Gastrocnemius medialis (tissue), 4 donors: ENCODE measurements at regions not wholly inside any gene's neighbourhood (a gene's known extent, or its start where the extent isn't known, plus 50 kb on each side); places are given as distances from the start of the nearest gene placed in this dataset.

Experiments
- ATAC-seq, 2 donors: fragments of 150-250 bp; one replicate each; pipeline ENCODE4 v1.9.1; 2016
- DNase-seq, 2 donors: peaks; one replicate each; pipeline ENCODE4 v3.0.0-alpha.2; 2019
- H3K27ac ChIP-seq, 4 donors: fragments of 200-600 bp; sonication (generic); 1 replicate in 1 of 4; 2 replicates in 3 of 4; pipeline ENCODE4 v1.5.1; 2016 to 2018; ENCODE audit warnings: mild to moderate bottlenecking in 2 of 4, moderate library complexity in 1 of 4
- H3K27me3 ChIP-seq, 3 donors: fragments of 200-600 bp; sonication (generic) in 2 of 3; 1 replicate in 1 of 3; 2 replicates in 2 of 3; pipeline versions ENCODE4 v1.5.1 to v1.6.0; 2016 to 2019; ENCODE audit warnings: mild to moderate bottlenecking in 1 of 3, moderate library complexity in 1 of 3
- H3K36me3 ChIP-seq, 2 donors: fragments of 200-600 bp; sonication (generic) in 1 of 2; one replicate each; pipeline ENCODE4 v1.5.1; 2017 to 2018
- H3K4me1 ChIP-seq, 2 donors: fragments of 200-600 bp; sonication (generic) in 1 of 2; one replicate each; pipeline ENCODE4 v1.5.1; 2016 to 2017; ENCODE audit warnings: mild to moderate bottlenecking in 2 of 2
- H3K4me3 ChIP-seq, 4 donors: fragments of 200-600 bp; sonication (generic) in 3 of 4; 1 replicate in 1 of 4; 2 replicates in 3 of 4; pipeline ENCODE4 v1.5.1; 2016 to 2019; ENCODE audit warnings: mild to moderate bottlenecking in 2 of 4
- H3K9me3 ChIP-seq, 3 donors: fragments of 200-600 bp; sonication (generic) in 2 of 3; 1 replicate in 1 of 3; 2 replicates in 2 of 3; pipeline ENCODE4 v1.5.1; 2016 to 2019
- CTCF ChIP-seq, 5 experiments: fragments of 450-650 bp in 3 of 5; fragments of 200-600 bp in 2 of 5; sonication (generic) in 2 of 5; IDR thresholded peaks in 4 of 5; conservative IDR thresholded peaks in 1 of 5; 1 replicate in 4 of 5; 2 replicates in 1 of 5; pipeline ENCODE4 v1.5.1; 2016 to 2019; ENCODE audit warnings: antibody characterized with exemption in 5 of 5, mild to moderate bottlenecking in 3 of 5, moderate library complexity in 3 of 5
- POLR2A ChIP-seq, 2 donors: fragments of 450-650 bp; IDR thresholded peaks; one replicate each; pipeline ENCODE4 v1.6.1; 2017; ENCODE audit warnings: antibody characterized with exemption in 2 of 2, mild to moderate bottlenecking in 2 of 2, moderate library complexity in 2 of 2
- in situ Hi-C, 4 donors: fragments of 200-750 bp; cut with MboI; loops; one replicate each; pipeline versions ENCODE4 v1.15.0 to v1.8.0; 2017; ENCODE audit warnings: low sequenced_read_pairs in 4 of 4
- intact Hi-C: fragments of 100-400 bp; cut with DNase I; formaldehyde crosslinking; loops from one replicate; pipeline ENCODE4 v1.15.1; 2023; ENCODE audit warnings: low total_unique reads

DNA sequence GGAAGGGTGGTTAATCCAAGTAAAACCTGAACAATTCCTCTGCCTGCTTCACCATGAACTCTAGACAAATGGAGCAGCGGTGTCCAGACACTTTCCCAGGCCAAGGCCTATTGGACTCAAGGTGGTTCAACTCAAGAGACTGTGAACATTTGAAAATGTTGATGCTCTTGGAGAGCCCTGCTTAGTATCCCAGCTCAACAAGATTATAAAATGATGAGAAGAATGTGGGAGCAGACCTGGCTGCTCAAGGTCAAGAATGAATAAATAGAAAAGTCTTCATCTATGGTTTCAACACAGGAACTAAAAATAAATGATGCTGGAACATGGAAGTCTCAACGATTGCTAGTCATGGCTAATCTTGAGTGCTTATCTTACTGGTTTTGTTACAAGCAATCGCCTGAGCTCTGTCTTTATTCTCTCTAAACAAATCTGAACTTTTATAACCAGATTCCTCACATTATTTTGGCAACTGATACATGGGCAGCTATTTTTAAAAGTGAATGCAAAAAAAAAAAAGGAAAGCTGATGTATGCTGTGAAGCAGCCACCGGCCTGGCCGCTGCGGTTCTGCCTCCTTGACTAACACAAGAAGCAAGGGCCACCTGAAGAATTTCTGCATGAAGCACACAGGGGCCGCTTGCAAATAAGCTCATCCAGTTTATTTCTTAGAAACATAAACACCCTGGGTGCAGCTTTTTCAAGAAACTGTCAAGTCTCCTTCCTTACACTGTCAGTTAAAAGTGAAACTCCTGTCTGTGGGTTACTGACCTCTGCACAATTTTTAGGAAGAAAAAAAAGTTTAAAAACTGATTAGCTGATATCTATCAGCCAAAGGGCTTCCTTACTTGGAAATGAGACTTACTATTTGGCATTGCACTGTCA lies 120.1 kb upstream of the ARHGEF3 start:
- Histone ChIP-seq H3K4me3 (peak overlapping the region; percentile 3 to 49 (median 18)), H3K27ac (peak overlapping the region; percentile 37 to 58 (median 50)), H3K4me1 (peaks cover 16 to 35% of the 10 kb centered on the region in 2 donors), H3K9me3 (no peaks in the 10 kb centered on the region), H3K36me3 (no peaks in the 10 kb centered on the region), H3K27me3 (no peaks in the 10 kb centered on the region)
- no peak for DNase-seq
- intact Hi-C loops (no loop called here), in situ Hi-C loops (no loop called here)
- TF ChIP-seq POLR2A (IDR thresholded peaks at IDR 0.05) (no peak), CTCF (IDR thresholded peaks at IDR 0.05 in 4 of 5, conservative IDR thresholded peaks at IDR 0.05 in 1 of 5) (no peak)
- peak in 1 of 2 donors; percentile 59 for ATAC-seq

DNA sequence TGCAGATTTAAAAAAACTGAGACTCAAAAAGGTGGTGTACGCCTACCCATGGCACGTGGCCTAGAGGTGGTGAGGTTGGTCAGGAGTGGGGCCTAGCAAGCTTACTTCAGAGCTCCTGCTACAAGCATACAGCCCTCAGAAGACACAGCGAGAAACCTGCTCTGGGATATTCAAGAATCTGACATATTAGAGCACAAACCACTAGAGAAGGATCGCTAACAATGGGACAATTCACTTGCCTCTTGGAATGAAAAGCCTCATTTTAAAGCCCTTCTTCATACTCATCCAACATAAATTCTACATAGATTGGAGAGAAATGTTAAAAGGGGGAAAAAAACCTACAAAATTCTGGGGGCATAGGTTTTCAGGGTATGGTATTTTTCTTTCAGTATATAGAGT lies 118.0 kb upstream of the ARHGEF3 start:
- no peaks in the 10 kb centered on the region for H3K36me3 ChIP-seq
- DNase-seq = no peak
- no peak overlapping the region for H3K27ac ChIP-seq
- H3K27me3 ChIP-seq = no peaks in the 10 kb centered on the region
- H3K4me3 ChIP-seq = no peak overlapping the region
- in situ Hi-C loops (no loop called here), intact Hi-C loops (no loop called here)
- no peaks in the 10 kb centered on the region for H3K9me3 ChIP-seq
- no peak for ATAC-seq
- TF ChIP-seq CTCF (IDR thresholded peaks at IDR 0.05 in 4 of 5, conservative IDR thresholded peaks at IDR 0.05 in 1 of 5) (no peak), POLR2A (IDR thresholded peaks at IDR 0.05) (no peak)
- H3K4me1 ChIP-seq = peaks cover 11 to 31% of the 10 kb centered on the region in 2 donors

DNA sequence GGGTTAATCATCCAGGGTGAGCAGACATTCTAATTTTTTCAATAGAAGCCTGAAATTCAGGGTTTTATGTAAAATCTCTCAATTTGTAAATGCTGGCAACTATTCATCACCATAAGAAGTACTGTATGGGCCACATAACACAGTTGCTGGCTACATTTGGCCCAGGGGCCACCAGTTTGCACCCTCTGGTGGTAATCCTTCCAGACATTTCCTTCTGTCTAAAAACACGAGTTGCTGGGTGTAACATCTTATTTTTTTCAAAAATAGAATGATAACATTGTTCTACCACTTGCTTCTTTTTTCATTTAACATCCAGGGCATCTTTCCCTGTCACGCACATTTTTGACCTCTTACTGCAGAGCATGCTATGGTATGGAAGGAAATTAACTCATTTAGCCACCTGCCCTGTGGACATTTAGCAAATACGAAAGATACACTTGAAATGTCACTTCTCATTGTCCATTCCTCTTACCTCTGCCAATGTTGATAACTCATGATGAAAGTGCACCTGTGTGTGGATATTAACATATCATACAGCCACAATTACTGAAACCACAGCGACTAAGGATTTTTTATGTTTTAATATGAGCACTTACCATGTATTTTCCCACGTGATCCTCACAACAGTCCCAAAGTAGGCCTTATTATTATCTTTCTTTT lies 117.5 kb upstream of the ARHGEF3 start:
- Histone ChIP-seq H3K4me3 (no peak overlapping the region), H3K27ac (no peak overlapping the region), H3K36me3 (no peaks in the 10 kb centered on the region), H3K4me1 (peaks cover 11 to 30% of the 10 kb centered on the region in 2 donors), H3K9me3 (no peaks in the 10 kb centered on the region), H3K27me3 (no peaks in the 10 kb centered on the region)
- ATAC-seq = no peak
- intact Hi-C loops = no loop called here
- in situ Hi-C loops = no loop called here
- DNase-seq = no peak
- TF ChIP-seq POLR2A (IDR thresholded peaks at IDR 0.05) = no peak
- TF ChIP-seq CTCF (IDR thresholded peaks at IDR 0.05 in 4 of 5, conservative IDR thresholded peaks at IDR 0.05 in 1 of 5) = no peak

GRCh38 chr3:56918111-56918568 lies 116.4 kb upstream of the ARHGEF3 start:
- Histone ChIP-seq H3K4me3 (no peak overlapping the region), H3K9me3 (no peaks in the 10 kb centered on the region), H3K27me3 (no peaks in the 10 kb centered on the region), H3K27ac (no peak overlapping the region), H3K4me1 (peaks cover 11 to 26% of the 10 kb centered on the region in 2 donors), H3K36me3 (no peaks in the 10 kb centered on the region)
- DNase-seq (no peak), ATAC-seq (no peak)
- no peak for TF ChIP-seq CTCF (IDR thresholded peaks at IDR 0.05 in 4 of 5, conservative IDR thresholded peaks at IDR 0.05 in 1 of 5)
- TF ChIP-seq POLR2A (IDR thresholded peaks at IDR 0.05) = no peak
- intact Hi-C loops (no loop called here), in situ Hi-C loops (no loop called here)
